B cell (primary cell): ENCODE measurements at regions not wholly inside any gene's neighbourhood (a gene's known extent, or its start where the extent isn't known, plus 50 kb on each side); places are given as distances from the start of the nearest gene placed in this dataset.

Experiments
- ATAC-seq: fragments of 200-7000 bp; cut with Tn5 transposase; one replicate; pipeline ENCODE4 v1.10.0; 2021; ENCODE audit warnings: low read depth, mild to moderate bottlenecking, moderate number of reproducible peaks, moderate library complexity
- CTCF ChIA-PET: fragments of 350-600 bp; sonication (Branson Sonifier 250); formaldehyde crosslinking; loops from one replicate; lab custom pipeline; 2021; ENCODE audit warnings: antibody characterized with exemption, inconsistent platforms; lab: Charles Lee
- POLR2A ChIA-PET: fragments of 350-600 bp; sonication (Branson Sonifier 250); formaldehyde crosslinking; loops from one replicate; lab custom pipeline; 2021; ENCODE audit warnings: antibody characterized with exemption; lab: Charles Lee
- DNase-seq: peaks from one replicate; pipeline ENCODE4 v3.0.0; 2013
- H2AFZ ChIP-seq: 2 replicates; pipeline ENCODE4 v1.6.1; 2012; ENCODE audit warnings: mild to moderate bottlenecking, low read depth, low read length; ENCODE audit not compliant: insufficient read depth, poor library complexity, severe bottlenecking
- H3K27ac ChIP-seq, 2 donors: 1 replicate in 1 of 2; 2 replicates in 1 of 2; pipeline ENCODE4 v1.5.1; 2012 to 2013; ENCODE audit warnings: low read length in 2 of 2, mild to moderate bottlenecking in 2 of 2, moderate library complexity in 1 of 2
- H3K27me3 ChIP-seq, 4 experiments: fragments of 200-600 bp in 1 of 4; sonication (generic) in 1 of 4; replicated peaks in 1 of 4; 1 replicate in 2 of 4; 2 replicates in 2 of 4; pipeline versions ENCODE4 v1.6.1 to v1.7.0; 2013 to 2016; ENCODE audit warnings: low read length in 3 of 4, mild to moderate bottlenecking in 2 of 4, mixed read lengths in 1 of 4, moderate library complexity in 1 of 4; ENCODE audit not compliant: insufficient read depth in 4 of 4, control insufficient read depth in 3 of 4; ENCODE audit errors: control extremely low read depth in 1 of 4
- H3K36me3 ChIP-seq, 2 experiments: replicated peaks in 1 of 2; 1 replicate in 1 of 2; 2 replicates in 1 of 2; pipeline versions ENCODE4 v1.6.1 to v1.7.1; 2013; ENCODE audit warnings: low read length in 1 of 2; ENCODE audit not compliant: insufficient read depth in 2 of 2, control insufficient read depth in 1 of 2; ENCODE audit errors: control extremely low read depth in 1 of 2, extremely low read depth in 1 of 2
- H3K4me1 ChIP-seq, 2 donors: fragments of 200-600 bp in 1 of 2; sonication (generic) in 1 of 2; 1 replicate in 1 of 2; 2 replicates in 1 of 2; pipeline versions ENCODE4 v1.5.1 to v1.6.1; 2013 to 2017; ENCODE audit warnings: low read length in 2 of 2; ENCODE audit not compliant: control insufficient read depth in 2 of 2, insufficient read depth in 2 of 2
- H3K4me2 ChIP-seq: replicated peaks from 2 replicates; pipeline ENCODE3; 2012; ENCODE audit warnings: mild to moderate bottlenecking, low read depth, low read length; ENCODE audit not compliant: poor library complexity, severe bottlenecking
- H3K4me3 ChIP-seq, 5 experiments: fragments of 200-600 bp in 1 of 5; sonication (generic) in 1 of 5; 1 replicate in 3 of 5; 2 replicates in 2 of 5; pipeline versions ENCODE4 v1.5.1 to v1.7.0; 2011 to 2016; ENCODE audit warnings: low read length in 4 of 5, mild to moderate bottlenecking in 4 of 5, low read depth in 2 of 5, control low read depth in 1 of 5, moderate library complexity in 1 of 5; ENCODE audit not compliant: insufficient read depth in 1 of 5; ENCODE audit errors: control extremely low read depth in 1 of 5, extremely low read depth in 1 of 5
- H3K79me2 ChIP-seq: fragments of 200-600 bp; sonication (generic); one replicate; pipeline ENCODE4 v1.6.0; 2016; ENCODE audit warnings: low read length; ENCODE audit not compliant: control insufficient read depth, insufficient read depth
- H3K9ac ChIP-seq: fragments of 200-600 bp; sonication (generic); 2 replicates; pipeline ENCODE4 v1.6.1; 2017; ENCODE audit warnings: mild to moderate bottlenecking, low read length, moderate library complexity
- H3K9me3 ChIP-seq, 3 donors: one replicate each; pipeline versions ENCODE4 v1.6.1 to v1.7.1; 2013; ENCODE audit warnings: low read length in 2 of 3; ENCODE audit not compliant: control insufficient read depth in 2 of 3, insufficient read depth in 1 of 3; ENCODE audit errors: control extremely low read depth in 1 of 3
- H4K20me1 ChIP-seq: 2 replicates; pipeline ENCODE4 v1.6.0; 2012; ENCODE audit warnings: mild to moderate bottlenecking, low read length; ENCODE audit not compliant: insufficient read depth, control insufficient read depth, poor library complexity, severe bottlenecking
- H3K27ac Mint-ChIP-seq: one replicate; pipeline ENCODE4 v1.8.0; 2021; ENCODE audit warnings: mixed read lengths
- H3K27me3 Mint-ChIP-seq: one replicate; pipeline ENCODE4 v1.8.0; 2021; ENCODE audit warnings: mixed read lengths
- H3K4me1 Mint-ChIP-seq: one replicate; pipeline ENCODE4 v1.8.0; 2021; ENCODE audit warnings: mixed read lengths
- H3K4me3 Mint-ChIP-seq: one replicate; pipeline ENCODE4 v1.8.0; 2021; ENCODE audit warnings: mixed read lengths
- H3K9me3 Mint-ChIP-seq: one replicate; pipeline ENCODE4 v1.8.0; 2022; ENCODE audit warnings: mixed read lengths; ENCODE audit not compliant: insufficient read depth
- CTCF ChIP-seq: fragments of 200-600 bp; IDR thresholded peaks from one replicate; pipeline ENCODE4 v1.8.0; 2022; ENCODE audit warnings: antibody characterized with exemption, mild to moderate bottlenecking
- EZH2 ChIP-seq: IDR thresholded peaks from 2 replicates; pipeline ENCODE4 v1.6.1; 2012; ENCODE audit warnings: borderline replicate concordance, low read depth, mild to moderate bottlenecking, moderate library complexity, low read length; ENCODE audit not compliant: insufficient read depth, poor library complexity, severe bottlenecking
- WGBS: methylation state at CpG from one replicate; pipeline ENCODE4 v1.1.5; 2013; ENCODE audit warnings: missing lambda C conversion rate; ENCODE audit not compliant: insufficient coverage; 5-methylcytosine and 5-hydroxymethylcytosine counted together
- intact Hi-C: fragments of 100-400 bp; cut with micrococcal nuclease; formaldehyde crosslinking; loops from one replicate; pipeline ENCODE4 v1.10.0; 2022

- ChIA-PET POLR2A (no interaction called here), CTCF (interaction anchor here (0.8 to 1.2 kb wide), 2 partner anchors 9 to 263 kb away, joined by 4 read pairs; no protein-coding TSS in a partner anchor)
- Histone ChIP-seq H3K9ac (no peak overlapping the region), H4K20me1 (no peaks in the 10 kb centered on the region), H3K79me2 (no peaks in the 10 kb centered on the region), H3K27ac (no peak overlapping the region), H3K4me1 (peaks cover 14 to 18% of the 10 kb centered on the region in 2 donors), H3K27me3 (no peaks in the 10 kb centered on the region), H3K9me3 (peaks cover 0 to 3% (median 0%) of the 10 kb centered on the region in 3 donors), H3K4me3 (no peak overlapping the region), H3K4me2 (no peak overlapping the region), H3K36me3 (no peaks in the 10 kb centered on the region), H2AFZ (no peak overlapping the region)
- no peak for ATAC-seq
- H3K4me1 Mint-ChIP-seq, result peaks cover 27% of the 10 kb centered on the region
- TF ChIP-seq EZH2, result no peak
- no peak overlapping the region for H3K4me3 Mint-ChIP-seq
- H3K27ac Mint-ChIP-seq, result no peak overlapping the region
- intact Hi-C loops, result no loop called here
- no peak for DNase-seq
- WGBS, result 100% methylated on average over 1 of the region's 2 CpGs
- no peaks in the 10 kb centered on the region for H3K27me3 Mint-ChIP-seq
- no peaks in the 10 kb centered on the region for H3K9me3 Mint-ChIP-seq
These were observed 89.2 kb upstream of the ITGA4 start for GRCh38 chr2:181367906-181368435.

GRCh38 chr2:181370126-181370525 is 87.1 kb upstream of the ITGA4 start:
- no CpG with 5 or more reads among the region's 3 CpGs for WGBS
- H3K27me3 ChIP-seq, result no peaks in the 10 kb centered on the region
- peaks cover 24% of the 10 kb centered on the region for H3K4me1 Mint-ChIP-seq
- no peak overlapping the region for H3K9ac ChIP-seq
- CTCF ChIA-PET, result no interaction called here
- no peaks in the 10 kb centered on the region for H3K27me3 Mint-ChIP-seq
- no peak for DNase-seq
- H2AFZ ChIP-seq, result no peak overlapping the region
- no peak overlapping the region for H3K27ac Mint-ChIP-seq
- intact Hi-C loops, result no loop called here
- no peaks in the 10 kb centered on the region for H3K36me3 ChIP-seq
- H3K4me3 Mint-ChIP-seq, result no peak overlapping the region
- no peaks in the 10 kb centered on the region for H4K20me1 ChIP-seq
- ATAC-seq, result no peak
- TF ChIP-seq EZH2 (no peak), CTCF (no peak)
- H3K9me3 ChIP-seq, result no peaks in the 10 kb centered on the region
- no peaks in the 10 kb centered on the region for H3K9me3 Mint-ChIP-seq
- POLR2A ChIA-PET, result no interaction called here
- H3K4me2 ChIP-seq, result no peak overlapping the region
- no peak overlapping the region for H3K4me3 ChIP-seq
- H3K4me1 ChIP-seq, result peaks cover 16 to 17% of the 10 kb centered on the region in 2 donors
- H3K79me2 ChIP-seq, result no peaks in the 10 kb centered on the region
- no peak overlapping the region for H3K27ac ChIP-seq
